ENCODE measurements at regions not wholly inside any gene's neighbourhood (a gene's known extent, or its start where the extent isn't known, plus 50 kb on each side); places are given as distances from the start of the nearest gene placed in this dataset.

GRCh38 chr6:938916-939315 is 246.0 kb upstream of the EXOC2 start:
- no peak for TF ChIP-seq POLR2A (IDR thresholded peaks at IDR 0.05)
- TF ChIP-seq CTCF (IDR thresholded peaks at IDR 0.05): no peak

All from esophagus squamous epithelium (tissue), 4 donors.